Naive B cell (primary cell): ENCODE measurements at regions not wholly inside any gene's neighbourhood (a gene's known extent, or its start where the extent isn't known, plus 50 kb on each side); places are given as distances from the start of the nearest gene placed in this dataset.

Source experiments
- ATAC-seq, 2 donors: fragments of 150-1000 bp; cut with Tn5 transposase; 2 replicates each; pipeline ENCODE4 v1.10.0; 2021; ENCODE audit warnings: low read depth in 2 of 2, mild to moderate bottlenecking in 2 of 2, moderate library complexity in 2 of 2
- DNase-seq: peaks from one replicate; pipeline ENCODE4 v3.0.0; 2022
- H3K27ac Mint-ChIP-seq, 6 donors: one replicate each; pipeline ENCODE4 v1.8.0; 2020 to 2022; ENCODE audit warnings: mild to moderate bottlenecking in 6 of 6, mixed read lengths in 6 of 6, moderate library complexity in 5 of 6, inconsistent platforms in 2 of 6
- H3K27me3 Mint-ChIP-seq, 3 donors: one replicate each; pipeline ENCODE4 v1.8.0; 2021 to 2022; ENCODE audit warnings: mixed read lengths in 3 of 3, mild to moderate bottlenecking in 1 of 3
- H3K36me3 Mint-ChIP-seq, 2 donors: one replicate each; pipeline ENCODE4 v1.8.0; 2020 to 2022; ENCODE audit warnings: mixed read lengths in 2 of 2, inconsistent platforms in 1 of 2, mild to moderate bottlenecking in 1 of 2
- H3K4me1 Mint-ChIP-seq, 3 donors: one replicate each; pipeline ENCODE4 v1.8.0; 2020 to 2022; ENCODE audit warnings: mixed read lengths in 3 of 3, inconsistent platforms in 1 of 3, mild to moderate bottlenecking in 1 of 3, moderate library complexity in 1 of 3
- H3K4me3 Mint-ChIP-seq, 8 donors: one replicate each; pipeline ENCODE4 v1.8.0; 2020 to 2022; ENCODE audit warnings: mild to moderate bottlenecking in 8 of 8, mixed read lengths in 8 of 8, moderate library complexity in 8 of 8, inconsistent platforms in 2 of 8
- H3K9me3 Mint-ChIP-seq, 7 donors: one replicate each; pipeline ENCODE4 v1.8.0; 2020 to 2022; ENCODE audit warnings: mixed read lengths in 7 of 7, mild to moderate bottlenecking in 5 of 7, inconsistent platforms in 2 of 7, moderate library complexity in 1 of 7

- H3K4me1 Mint-ChIP-seq, result no peaks in the 10 kb centered on the region
- H3K36me3 Mint-ChIP-seq, result no peaks in the 10 kb centered on the region
- DNase-seq (no peak), ATAC-seq (no peak)
- H3K27me3 Mint-ChIP-seq, result peaks cover 0 to 6% (median 4%) of the 10 kb centered on the region in 3 donors
- H3K4me3 Mint-ChIP-seq, result no peak overlapping the region
- no peaks in the 10 kb centered on the region for H3K9me3 Mint-ChIP-seq
- no peak overlapping the region for H3K27ac Mint-ChIP-seq
Measured at GRCh38 chr15:100725121-100726069, 123.0 kb downstream of the ASB7 start.

DNA sequence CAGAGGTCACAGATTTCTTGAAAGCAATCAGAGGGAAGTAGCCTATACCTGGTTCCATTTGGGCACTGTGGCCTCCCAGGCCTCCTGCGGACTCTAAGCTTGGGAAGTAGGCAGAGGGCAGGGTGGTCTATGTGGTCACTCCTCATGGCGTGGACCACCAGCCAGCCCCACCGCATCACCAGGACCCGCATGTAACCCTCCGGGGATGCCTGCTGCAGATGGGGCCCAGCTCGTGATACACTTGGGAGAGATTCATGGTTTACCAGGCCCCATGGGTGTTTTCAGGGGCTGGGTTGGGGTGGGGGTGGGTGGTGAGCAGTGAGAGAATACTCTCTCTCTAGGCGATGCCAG, 123.7 kb downstream of the ASB7 start:
- Mint-ChIP-seq H3K4me3 (no peak overlapping the region), H3K36me3 (no peaks in the 10 kb centered on the region), H3K4me1 (no peaks in the 10 kb centered on the region), H3K9me3 (no peaks in the 10 kb centered on the region), H3K27me3 (peaks cover 0 to 9% (median 6%) of the 10 kb centered on the region in 3 donors), H3K27ac (no peak overlapping the region)
- ATAC-seq (no peak), DNase-seq (no peak)

DNA sequence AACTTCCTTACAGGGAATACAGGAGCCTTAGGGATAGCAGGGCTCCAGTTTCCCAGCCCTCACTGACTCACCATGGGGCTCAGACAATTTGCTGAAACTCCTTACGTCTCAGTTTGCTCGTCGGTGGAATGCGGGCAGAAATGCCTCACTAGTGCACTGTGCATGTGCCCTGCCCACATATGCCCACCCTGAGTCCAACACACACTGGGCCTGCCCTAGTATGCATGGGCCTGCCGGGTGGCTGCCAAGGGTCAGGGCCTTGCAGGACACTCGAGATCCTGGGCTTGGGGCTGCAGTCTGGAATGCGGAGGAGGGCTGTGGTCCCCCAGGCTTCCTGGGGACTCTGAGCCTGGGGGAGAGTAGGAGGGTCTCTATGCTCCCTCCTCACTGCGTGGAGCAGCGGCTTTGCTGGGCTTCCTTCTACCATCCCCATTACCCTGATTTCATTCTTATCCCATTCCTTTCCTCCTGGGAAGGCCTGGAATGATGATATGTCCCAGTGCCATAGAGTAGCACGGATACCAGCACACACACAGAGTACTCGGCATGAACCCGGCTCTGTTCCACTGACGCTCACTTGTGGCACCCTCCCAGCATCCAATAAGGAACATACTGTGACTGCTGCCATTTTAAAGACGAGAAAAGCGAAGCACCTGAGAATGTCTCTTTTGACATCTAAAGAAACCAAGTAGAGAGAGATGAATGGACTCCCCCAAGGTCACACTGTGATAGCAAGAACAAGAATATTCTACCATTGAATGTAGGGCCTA, 124.2 kb downstream of the ASB7 start:
- Mint-ChIP-seq H3K27me3 (peaks cover 0 to 10% (median 6%) of the 10 kb centered on the region in 3 donors), H3K27ac (no peak overlapping the region), H3K9me3 (no peaks in the 10 kb centered on the region), H3K36me3 (no peaks in the 10 kb centered on the region), H3K4me3 (peak overlapping the region in 1 of 8 donors; percentile 43), H3K4me1 (no peaks in the 10 kb centered on the region)
- DNase-seq (no peak), ATAC-seq (no peak)

- Mint-ChIP-seq H3K27ac (no peak overlapping the region), H3K9me3 (no peaks in the 10 kb centered on the region), H3K27me3 (peaks cover 0 to 10% (median 6%) of the 10 kb centered on the region in 3 donors), H3K4me3 (no peak overlapping the region), H3K4me1 (no peaks in the 10 kb centered on the region), H3K36me3 (no peaks in the 10 kb centered on the region)
- DNase-seq (no peak), ATAC-seq (no peak)
Measured at GRCh38 chr15:100727291-100727851, 125.0 kb downstream of the ASB7 start.

GRCh38 chr15:100728371-100729201, 126.2 kb downstream of the ASB7 start:
- Mint-ChIP-seq H3K27me3 (peaks cover 0 to 12% (median 7%) of the 10 kb centered on the region in 3 donors), H3K27ac (no peak overlapping the region), H3K4me3 (peak overlapping the region in 1 of 8 donors; percentile 29), H3K36me3 (no peaks in the 10 kb centered on the region), H3K9me3 (no peaks in the 10 kb centered on the region), H3K4me1 (no peaks in the 10 kb centered on the region)
- ATAC-seq (no peak), DNase-seq (no peak)

GRCh38 chr15:100729461-100729860, 127.1 kb downstream of the ASB7 start:
- H3K4me3 Mint-ChIP-seq, result no peak overlapping the region
- ATAC-seq, result no peak
- no peak overlapping the region for H3K27ac Mint-ChIP-seq
- H3K9me3 Mint-ChIP-seq, result peaks cover 0 to 7% (median 0%) of the 10 kb centered on the region in 7 donors
- no peaks in the 10 kb centered on the region for H3K4me1 Mint-ChIP-seq
- H3K27me3 Mint-ChIP-seq, result peaks cover 0 to 12% (median 6%) of the 10 kb centered on the region in 3 donors
- H3K36me3 Mint-ChIP-seq, result no peaks in the 10 kb centered on the region
- DNase-seq, result no peak

DNA sequence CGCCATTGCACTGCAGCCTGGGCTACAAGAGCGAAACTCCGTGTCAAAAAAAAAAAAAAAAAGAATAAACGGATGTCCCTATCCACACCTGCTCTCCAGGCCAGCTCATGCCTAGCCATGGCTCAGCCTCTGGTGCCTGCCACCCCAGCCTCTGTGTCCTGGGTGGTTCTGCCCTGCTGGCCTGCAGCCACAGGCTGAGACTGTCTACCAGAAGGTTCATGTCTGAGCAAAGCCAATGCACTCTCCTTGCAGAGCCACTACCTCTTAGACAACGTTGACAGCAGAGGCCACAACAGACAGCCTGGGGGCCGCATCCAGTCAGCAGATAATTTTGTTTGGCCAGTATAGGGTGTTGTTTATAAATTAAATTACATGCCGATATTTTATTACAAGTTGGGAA, 127.7 kb downstream of the ASB7 start:
- no peak overlapping the region for H3K27ac Mint-ChIP-seq
- peaks cover 5 to 12% (median 6%) of the 10 kb centered on the region in 3 donors for H3K27me3 Mint-ChIP-seq
- ATAC-seq (no peak), DNase-seq (no peak)
- peaks cover 0 to 10% (median 1%) of the 10 kb centered on the region in 7 donors for H3K9me3 Mint-ChIP-seq
- H3K36me3 Mint-ChIP-seq, result no peaks in the 10 kb centered on the region
- H3K4me3 Mint-ChIP-seq, result no peak overlapping the region
- no peaks in the 10 kb centered on the region for H3K4me1 Mint-ChIP-seq

- Mint-ChIP-seq H3K36me3 (no peaks in the 10 kb centered on the region), H3K27me3 (peaks cover 6 to 12% (median 8%) of the 10 kb centered on the region in 3 donors), H3K4me1 (no peaks in the 10 kb centered on the region), H3K4me3 (no peak overlapping the region), H3K27ac (peak overlapping the region in 1 of 6 donors; percentile 32), H3K9me3 (peaks cover 0 to 10% (median 1%) of the 10 kb centered on the region in 7 donors)
- ATAC-seq (no peak), DNase-seq (no peak)
Measured at GRCh38 chr15:100730655-100731266, 128.4 kb downstream of the ASB7 start.

- Mint-ChIP-seq H3K9me3 (peaks cover 0 to 10% (median 1%) of the 10 kb centered on the region in 7 donors), H3K27ac (no peak overlapping the region), H3K36me3 (no peaks in the 10 kb centered on the region), H3K4me1 (no peaks in the 10 kb centered on the region), H3K4me3 (peak overlapping the region in 1 of 8 donors; percentile 77), H3K27me3 (peaks cover 6 to 12% (median 8%) of the 10 kb centered on the region in 3 donors)
- ATAC-seq (no peak), DNase-seq (no peak)
Measured at GRCh38 chr15:100731267-100732152, 129.1 kb downstream of the ASB7 start.

- Mint-ChIP-seq H3K27me3 (peaks cover 6 to 12% (median 8%) of the 10 kb centered on the region in 3 donors), H3K4me1 (no peaks in the 10 kb centered on the region)
Measured at GRCh38 chr15:100732211-100733055, 130.0 kb downstream of the ASB7 start.

DNA sequence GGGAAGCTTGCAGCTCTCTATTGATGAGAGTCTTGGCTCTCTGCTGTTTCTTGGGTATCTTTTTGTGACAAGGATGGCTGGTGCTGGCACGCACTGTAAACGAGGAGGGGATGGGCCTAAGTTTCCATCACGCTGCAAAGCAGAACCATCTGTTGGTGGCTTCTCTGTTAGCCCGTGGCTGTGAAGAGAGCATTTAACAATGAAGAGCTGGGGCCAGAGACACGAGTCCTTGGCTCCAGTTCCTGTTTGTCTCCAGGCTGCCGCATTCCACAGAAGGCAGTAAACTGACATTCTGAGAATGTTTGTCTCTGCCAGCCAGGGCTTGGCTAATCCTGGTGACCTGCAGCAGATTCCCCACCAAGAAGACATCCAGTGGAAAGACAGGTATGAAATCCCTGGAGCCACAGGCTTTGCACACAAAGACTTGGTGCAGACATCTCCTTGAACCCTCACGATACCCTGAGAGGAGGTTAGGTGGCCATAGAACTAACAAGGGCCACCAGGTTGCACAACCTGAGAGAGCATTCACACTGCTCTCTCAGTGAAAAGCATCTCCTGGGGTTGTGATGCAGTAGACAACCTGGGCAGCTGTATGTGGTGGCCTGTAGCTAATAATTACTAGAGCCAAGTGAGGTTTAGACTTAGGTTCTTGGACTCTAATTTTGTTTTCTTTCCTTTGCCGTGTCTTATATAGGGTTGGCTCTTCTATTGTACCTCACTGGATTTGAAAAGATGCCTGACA, 130.9 kb downstream of the ASB7 start:
- no peak overlapping the region for H3K4me3 Mint-ChIP-seq
- no peak for ATAC-seq
- DNase-seq, result no peak
- peaks cover 0 to 10% (median 1%) of the 10 kb centered on the region in 7 donors for H3K9me3 Mint-ChIP-seq
- H3K36me3 Mint-ChIP-seq, result no peaks in the 10 kb centered on the region
- H3K27me3 Mint-ChIP-seq, result peaks cover 6 to 8% (median 8%) of the 10 kb centered on the region in 3 donors
- no peak overlapping the region for H3K27ac Mint-ChIP-seq
- no peaks in the 10 kb centered on the region for H3K4me1 Mint-ChIP-seq

More at GRCh38 chr15:100732211-100733055, 130.0 kb downstream of the ASB7 start:
- peaks cover 0 to 10% (median 1%) of the 10 kb centered on the region in 7 donors for H3K9me3 Mint-ChIP-seq
- H3K4me3 Mint-ChIP-seq, result no peak overlapping the region
- no peak for DNase-seq
- no peak for ATAC-seq
- H3K36me3 Mint-ChIP-seq, result no peaks in the 10 kb centered on the region
- H3K27ac Mint-ChIP-seq, result no peak overlapping the region
